HCT116 (cell line): ENCODE measurements at regions not wholly inside any gene's neighbourhood (a gene's known extent, or its start where the extent isn't known, plus 50 kb on each side); places are given as distances from the start of the nearest gene placed in this dataset.

ENCODE experiments used
- ATAC-seq: fragments of 200-7000 bp; cut with Tn5 transposase; 2 replicates; pipeline ENCODE4 v1.9.1; 2020; ENCODE audit warnings: mild to moderate bottlenecking, moderate library complexity
- BruUV-seq: library from RNA; stranded (reverse); fragments of 400-500 nt; replicated peaks from 2 replicates; lab custom pipeline; 2021; lab: Mats Ljungman, UMichigan
- CTCF ChIA-PET: fragments of 300-600 bp; sonication (Branson Sonifier 250); formaldehyde crosslinking; loops from one replicate; lab custom pipeline; 2021; ENCODE audit warnings: antibody characterized with exemption; lab: Charles Lee
- POLR2A ChIA-PET: fragments of 300-600, 350-600 bp; sonication (Branson Sonifier 250); formaldehyde crosslinking; loops from one replicate; lab custom pipeline; 2021; ENCODE audit warnings: antibody characterized with exemption; lab: Charles Lee
- RAD21 ChIA-PET, 2 experiments: fragments of 300-600 bp; sonication (Branson Sonifier 250); formaldehyde crosslinking; loops; one replicate each; lab custom pipeline; 2023; ENCODE audit warnings: low total read pairs in 2 of 2; ENCODE audit not compliant: uncharacterized antibody in 2 of 2, unreplicated experiment in 2 of 2, low non-redundant PET in 1 of 2; lab: Charles Lee
- DNase-seq: peaks from one replicate; pipeline ENCODE4 v3.0.0-alpha.2; 2010; ENCODE audit warnings: low read depth, low spot score
- H2AFZ ChIP-seq: fragments of 200-600 bp; shearing (Covaris generic), sonication (generic); 2 replicates; pipeline ENCODE4 v1.6.1; 2017; ENCODE audit warnings: low read depth, mixed run types, mixed read lengths, antibody characterized with exemption, low read length; ENCODE audit not compliant: poor library complexity, severe bottlenecking
- H3K27ac ChIP-seq: 2 replicates; pipeline ENCODE4 v1.5.1; 2012; ENCODE audit warnings: low read depth, low read length
- H3K27me3 ChIP-seq: fragments of 200-600 bp; sonication (generic); 2 replicates; pipeline ENCODE4 v1.6.1; 2016; ENCODE audit warnings: mixed run types, low read length, mixed read lengths; ENCODE audit not compliant: insufficient read depth
- H3K36me3 ChIP-seq, 2 experiments: fragments of 200-500 bp in 1 of 2; fragments of 200-600 bp in 1 of 2; sonication (Bioruptor generic) in 1 of 2; sonication (generic) in 1 of 2; 2 replicates each; pipeline versions ENCODE4 v1.5.1 to v1.6.1; 2014 to 2016; ENCODE audit warnings: low read length in 2 of 2, inconsistent platforms in 1 of 2, mixed read lengths in 1 of 2, mixed run types in 1 of 2; ENCODE audit not compliant: insufficient read depth in 2 of 2, control insufficient read depth in 1 of 2
- H3K4me1 ChIP-seq, 2 experiments: fragments of 200-600 bp in 1 of 2; sonication (generic) in 1 of 2; 2 replicates each; pipeline versions ENCODE4 v1.5.1 to v1.6.1; 2012 to 2017; ENCODE audit warnings: low read length in 2 of 2, inconsistent platforms in 1 of 2, mild to moderate bottlenecking in 1 of 2, mixed read lengths in 1 of 2, mixed run types in 1 of 2, moderate library complexity in 1 of 2; ENCODE audit not compliant: insufficient read depth in 2 of 2, control insufficient read depth in 1 of 2
- H3K4me2 ChIP-seq: fragments of 200-600 bp; sonication (generic); 2 replicates; pipeline ENCODE4 v1.6.1; 2017; ENCODE audit warnings: mixed run types, low read length, mixed read lengths
- H3K4me3 ChIP-seq, 2 experiments: fragments of 200-600 bp in 1 of 2; sonication (generic) in 1 of 2; replicated peaks in 1 of 2; 2 replicates each; pipeline ENCODE4 v1.5.1; 2011 to 2016; ENCODE audit warnings: low read length in 2 of 2, control low read depth in 1 of 2, low read depth in 1 of 2, mild to moderate bottlenecking in 1 of 2, mixed read lengths in 1 of 2, mixed run types in 1 of 2
- H3K79me2 ChIP-seq: fragments of 200-600 bp; sonication (generic); 2 replicates; pipeline ENCODE4 v1.6.1; 2017; ENCODE audit warnings: mild to moderate bottlenecking, mixed run types, low read length, moderate library complexity, mixed read lengths; ENCODE audit not compliant: insufficient read depth
- H3K9ac ChIP-seq: fragments of 200-600 bp; sonication (generic); 2 replicates; pipeline ENCODE4 v1.6.1; 2016; ENCODE audit warnings: low read length, mixed read lengths
- H3K9me2 ChIP-seq: fragments of 200-600 bp; sonication (generic), shearing (Covaris generic); 2 replicates; pipeline ENCODE4 v1.6.1; 2017; ENCODE audit warnings: mixed run types, mild to moderate bottlenecking, moderate library complexity; ENCODE audit not compliant: insufficient read depth
- H3K9me3 ChIP-seq, 2 experiments: fragments of 200-500 bp in 1 of 2; fragments of 200-600 bp in 1 of 2; sonication (Bioruptor generic) in 1 of 2; sonication (generic) in 1 of 2; 2 replicates each; pipeline ENCODE4 v1.6.1; 2014 to 2017; ENCODE audit warnings: low read length in 2 of 2, mixed read lengths in 2 of 2, inconsistent platforms in 1 of 2, low read depth in 1 of 2, mild to moderate bottlenecking in 1 of 2, mixed run types in 1 of 2, moderate library complexity in 1 of 2; ENCODE audit not compliant: control insufficient read depth in 1 of 2, insufficient read depth in 1 of 2
- H4K20me1 ChIP-seq: fragments of 200-600 bp; sonication (generic), shearing (Covaris generic); 2 replicates; pipeline ENCODE4 v1.6.1; 2017; ENCODE audit warnings: mixed run types, mild to moderate bottlenecking, moderate library complexity; ENCODE audit not compliant: insufficient read depth
- ATF3 ChIP-seq: IDR thresholded peaks from 2 replicates; pipeline ENCODE4 v1.6.1; 2012
- CTCF ChIP-seq, 3 experiments: fragments of 200-600 bp in 1 of 3; sonication (generic) in 1 of 3; IDR thresholded peaks in 2 of 3; conservative IDR thresholded peaks in 1 of 3; 2 replicates each; pipeline ENCODE4 v1.5.1; 2012 to 2017; ENCODE audit warnings: low read depth in 2 of 3, low read length in 2 of 3, antibody characterized with exemption in 1 of 3, borderline replicate concordance in 1 of 3, control low read depth in 1 of 3, mild to moderate bottlenecking in 1 of 3, mixed read lengths in 1 of 3, mixed run types in 1 of 3, moderate library complexity in 1 of 3; ENCODE audit not compliant: insufficient read depth in 1 of 3
- ELF1 ChIP-seq: IDR thresholded peaks from 2 replicates; pipeline ENCODE4 v1.6.1; 2012; ENCODE audit warnings: low read depth, borderline replicate concordance
- EZH2phosphoT487 ChIP-seq: fragments of 200-600 bp; IDR thresholded peaks from 2 replicates; pipeline ENCODE4 v1.6.1; 2018; ENCODE audit warnings: antibody characterized with exemption, borderline replicate concordance
- JUND ChIP-seq: IDR thresholded peaks from 2 replicates; pipeline ENCODE4 v1.6.1; 2012
- POLR2AphosphoS5 ChIP-seq: IDR thresholded peaks from 2 replicates; pipeline ENCODE4 v1.6.1; 2011; ENCODE audit warnings: mild to moderate bottlenecking, low read depth, low read length, moderate library complexity
- REST ChIP-seq: IDR thresholded peaks from 2 replicates; pipeline ENCODE4 v1.6.1; 2012; ENCODE audit warnings: low read depth
- SIN3A ChIP-seq: IDR thresholded peaks from 2 replicates; pipeline ENCODE4 v1.6.1; 2012; ENCODE audit warnings: low read depth
- YY1 ChIP-seq: IDR thresholded peaks from 2 replicates; pipeline ENCODE4 v1.6.1; 2011; ENCODE audit warnings: low read length, low read depth, moderate library complexity, mild to moderate bottlenecking; ENCODE audit not compliant: insufficient replicate concordance; ENCODE audit errors: extremely low read depth
- ZFX ChIP-seq: fragments of 450-650 bp; IDR thresholded peaks from 2 replicates; pipeline ENCODE4 v1.6.1; 2017
- intact Hi-C: fragments of 100-400 bp; cut with micrococcal nuclease; formaldehyde crosslinking; loops from 2 replicates; pipeline ENCODE4 v1.10.0; 2022

- H3K27ac ChIP-seq = no peak overlapping the region
- H3K79me2 ChIP-seq = no peaks in the 10 kb centered on the region
- no peaks in the 10 kb centered on the region for H3K9me3 ChIP-seq
- no peak overlapping the region for H3K4me3 ChIP-seq
- no peak overlapping the region for H2AFZ ChIP-seq
- H4K20me1 ChIP-seq = no peaks in the 10 kb centered on the region
- no peaks in the 10 kb centered on the region for H3K36me3 ChIP-seq
- intact Hi-C loops = no loop called here
- ChIA-PET POLR2A (no interaction called here), RAD21 (no interaction called here), CTCF (no interaction called here)
- ATAC-seq (no peak), DNase-seq (no peak)
- TF ChIP-seq CTCF (IDR thresholded peaks at IDR 0.05 in 2 of 3, conservative IDR thresholded peaks at IDR 0.05 in 1 of 3; ENCODE audit: borderline replicate concordance in 1 of 3, insufficient read depth in 1 of 3, low read depth in 2 of 3, low read length in 2 of 3) (no peak), ATF3 (no peak), ZFX (no peak), SIN3A (no peak), REST (no peak), EZH2phosphoT487 (no peak), YY1 (no peak), JUND (no peak), ELF1 (no peak), POLR2AphosphoS5 (no peak)
- H3K4me1 ChIP-seq = no peaks in the 10 kb centered on the region
- no peak overlapping the region for H3K9ac ChIP-seq
- BruUV-seq = no TSS peak
- no peak overlapping the region for H3K4me2 ChIP-seq
- no peaks in the 10 kb centered on the region for H3K9me2 ChIP-seq
- H3K27me3 ChIP-seq = 0 out of 2 replicates have a peak, but pooled peaks cover 5% of the 10 kb centered on the region
Measured at GRCh38 chr2:238510911-238511613, 84.3 kb downstream of the ASB1 start.
